Esophagus muscularis mucosa (tissue), 4 donors: ENCODE measurements at regions not wholly inside any gene's neighbourhood (a gene's known extent, or its start where the extent isn't known, plus 50 kb on each side); places are given as distances from the start of the nearest gene placed in this dataset.

Experiments used
- DNase-seq: peaks from one replicate; pipeline ENCODE4 v3.0.0-alpha.2; 2017; ENCODE audit errors: extremely low spot score
- H3K27ac ChIP-seq, 4 donors: fragments of 200-600 bp; sonication (generic); replicated peaks in 1 of 4; 1 replicate in 3 of 4; 2 replicates in 1 of 4; pipeline ENCODE4 v1.5.1; 2016 to 2019; ENCODE audit warnings: mild to moderate bottlenecking in 1 of 4
- H3K27me3 ChIP-seq, 4 donors: fragments of 200-600 bp; sonication (generic); one replicate each; pipeline versions ENCODE4 v1.5.1 to v1.6.0; 2016 to 2019
- H3K36me3 ChIP-seq, 4 donors: fragments of 200-600 bp; sonication (generic); one replicate each; pipeline ENCODE4 v1.5.1; 2016 to 2019
- H3K4me1 ChIP-seq, 4 donors: fragments of 200-600 bp; sonication (generic); one replicate each; pipeline ENCODE4 v1.5.1; 2016 to 2019
- H3K4me3 ChIP-seq, 4 donors: fragments of 200-600 bp; sonication (generic); 1 replicate in 2 of 4; 2 replicates in 2 of 4; pipeline ENCODE4 v1.5.1; 2016 to 2019; ENCODE audit warnings: mild to moderate bottlenecking in 4 of 4, moderate library complexity in 1 of 4
- H3K9me3 ChIP-seq, 4 donors: fragments of 200-600 bp; sonication (generic); 1 replicate in 3 of 4; 2 replicates in 1 of 4; pipeline ENCODE4 v1.5.1; 2016 to 2019
- EP300 ChIP-seq: sonication (generic); formaldehyde crosslinking; IDR thresholded peaks from one replicate; pipeline ENCODE4 v1.6.1; 2017; ENCODE audit warnings: antibody characterized with exemption
- POLR2A ChIP-seq: fragments of 450-650 bp; IDR thresholded peaks from one replicate; pipeline ENCODE4 v1.6.1; 2017; ENCODE audit warnings: antibody characterized with exemption, moderate library complexity, mild to moderate bottlenecking, low read depth
- POLR2AphosphoS5 ChIP-seq, 2 donors: sonication (generic); formaldehyde crosslinking; IDR thresholded peaks; one replicate each; pipeline ENCODE4 v1.6.1; 2017; ENCODE audit warnings: antibody characterized with exemption in 2 of 2
- WGBS: methylation state at CpG from one replicate; pipeline ENCODE4 v1.1.5; 2018; 5-methylcytosine and 5-hydroxymethylcytosine counted together
- intact Hi-C: fragments of 100-400 bp; cut with DNase I; formaldehyde crosslinking; loops from one replicate; pipeline ENCODE4 v1.15.1; 2023
- TF ChIP-seq, protein P1 (sequence below), 3 experiments: fragments of 200-600 bp in 2 of 3; fragments of 450-650 bp in 1 of 3; sonication (generic) in 2 of 3; IDR thresholded peaks; one replicate each; pipeline ENCODE4 v1.5.1; 2017 to 2019; ENCODE audit warnings: antibody characterized with exemption in 3 of 3, mild to moderate bottlenecking in 2 of 3, moderate library complexity in 1 of 3

DNA sequence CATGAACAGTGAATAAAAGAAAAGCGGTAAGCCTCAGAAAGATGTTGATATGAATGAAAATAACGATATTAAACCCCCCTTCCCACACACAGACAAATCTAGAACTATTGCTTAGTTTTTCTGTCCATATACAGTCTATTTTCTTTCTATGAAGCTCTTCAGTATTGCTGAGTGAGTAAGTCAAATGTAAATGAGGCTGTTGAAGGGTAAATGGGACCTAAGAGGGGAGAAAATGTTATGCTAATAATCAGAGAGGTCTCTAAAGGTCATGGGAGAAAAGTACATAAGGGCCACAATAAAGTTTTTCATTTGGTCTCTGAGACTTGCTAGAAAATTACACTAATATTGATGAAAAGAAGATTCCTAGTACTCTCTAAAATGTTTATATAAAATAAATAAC is 56.2 kb downstream of the PABPC4L start:
- 73% methylated on average over 2 of the region's 2 CpGs for WGBS
- TF ChIP-seq POLR2AphosphoS5 (IDR thresholded peaks at IDR 0.05) (no peak), POLR2A (no peak), EP300 (no peak)
- TF ChIP-seq, protein P1, sequence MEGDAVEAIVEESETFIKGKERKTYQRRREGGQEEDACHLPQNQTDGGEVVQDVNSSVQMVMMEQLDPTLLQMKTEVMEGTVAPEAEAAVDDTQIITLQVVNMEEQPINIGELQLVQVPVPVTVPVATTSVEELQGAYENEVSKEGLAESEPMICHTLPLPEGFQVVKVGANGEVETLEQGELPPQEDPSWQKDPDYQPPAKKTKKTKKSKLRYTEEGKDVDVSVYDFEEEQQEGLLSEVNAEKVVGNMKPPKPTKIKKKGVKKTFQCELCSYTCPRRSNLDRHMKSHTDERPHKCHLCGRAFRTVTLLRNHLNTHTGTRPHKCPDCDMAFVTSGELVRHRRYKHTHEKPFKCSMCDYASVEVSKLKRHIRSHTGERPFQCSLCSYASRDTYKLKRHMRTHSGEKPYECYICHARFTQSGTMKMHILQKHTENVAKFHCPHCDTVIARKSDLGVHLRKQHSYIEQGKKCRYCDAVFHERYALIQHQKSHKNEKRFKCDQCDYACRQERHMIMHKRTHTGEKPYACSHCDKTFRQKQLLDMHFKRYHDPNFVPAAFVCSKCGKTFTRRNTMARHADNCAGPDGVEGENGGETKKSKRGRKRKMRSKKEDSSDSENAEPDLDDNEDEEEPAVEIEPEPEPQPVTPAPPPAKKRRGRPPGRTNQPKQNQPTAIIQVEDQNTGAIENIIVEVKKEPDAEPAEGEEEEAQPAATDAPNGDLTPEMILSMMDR (IDR thresholded peaks at IDR 0.05): no peak
- Histone ChIP-seq H3K4me1 (no peaks in the 10 kb centered on the region), H3K36me3 (no peaks in the 10 kb centered on the region), H3K27me3 (no peaks in the 10 kb centered on the region), H3K27ac (no peak overlapping the region), H3K9me3 (no peaks in the 10 kb centered on the region), H3K4me3 (no peak overlapping the region)
- intact Hi-C loops: no loop called here
- DNase-seq: no peak

DNA sequence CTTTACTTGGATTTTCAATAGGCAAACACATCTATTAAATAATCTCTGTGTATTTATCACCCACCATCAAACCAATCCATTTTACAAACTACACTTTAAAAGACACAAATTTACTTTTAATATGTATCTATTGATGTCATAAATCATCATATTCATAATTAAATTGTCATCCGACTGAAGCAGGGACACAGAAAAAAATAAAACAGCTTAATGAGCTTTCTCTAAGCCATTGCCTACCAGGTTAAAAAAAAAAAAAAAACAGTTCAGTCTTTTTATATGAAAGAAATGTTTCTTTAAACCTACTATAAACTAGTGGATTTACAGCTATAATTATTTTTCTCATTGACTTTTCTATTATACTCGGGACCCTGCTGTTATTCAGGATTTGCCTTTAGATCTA is 57.3 kb downstream of the PABPC4L start:
- Histone ChIP-seq H3K36me3 (no peaks in the 10 kb centered on the region), H3K9me3 (no peaks in the 10 kb centered on the region), H3K4me1 (no peaks in the 10 kb centered on the region), H3K27ac (no peak overlapping the region), H3K4me3 (no peak overlapping the region), H3K27me3 (no peaks in the 10 kb centered on the region)
- TF ChIP-seq POLR2AphosphoS5 (IDR thresholded peaks at IDR 0.05) (no peak), EP300 (no peak), POLR2A (no peak)
- TF ChIP-seq, protein P1 (IDR thresholded peaks at IDR 0.05): no peak
- WGBS: 85% methylated on average over 2 of the region's 2 CpGs
- DNase-seq: no peak
- intact Hi-C loops: no loop called here

DNA sequence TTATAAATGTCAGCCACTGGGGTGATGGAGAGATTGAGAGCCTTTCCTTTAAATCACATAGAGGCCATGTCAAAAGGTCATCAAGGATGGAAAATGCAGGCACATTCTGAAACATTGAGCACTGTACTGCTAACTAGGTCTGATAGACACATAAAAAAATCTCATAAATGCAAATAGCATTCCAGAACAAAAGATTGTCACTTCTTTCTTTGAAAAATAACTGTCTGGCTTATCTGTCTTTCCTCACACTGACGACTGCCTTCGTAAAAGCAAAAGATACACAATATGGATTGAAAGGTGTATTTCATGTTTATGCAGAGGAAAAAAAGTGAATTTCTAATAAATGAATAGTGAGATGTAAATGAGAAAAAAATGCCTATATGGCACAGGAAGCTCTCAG is 59.9 kb downstream of the PABPC4L start:
- no peaks in the 10 kb centered on the region for H3K36me3 ChIP-seq

GRCh38 chr4:134139188-134139587 is 62.4 kb downstream of the PABPC4L start:
- Histone ChIP-seq H3K27me3 (no peaks in the 10 kb centered on the region), H3K9me3 (no peaks in the 10 kb centered on the region), H3K4me1 (no peaks in the 10 kb centered on the region), H3K27ac (no peak overlapping the region), H3K4me3 (no peak overlapping the region), H3K36me3 (no peaks in the 10 kb centered on the region)
- DNase-seq: no peak
- WGBS: 94% methylated on average over 1 of the region's 1 CpG
- TF ChIP-seq POLR2A (no peak), EP300 (no peak), POLR2AphosphoS5 (IDR thresholded peaks at IDR 0.05) (no peak)
- TF ChIP-seq, protein P1 (IDR thresholded peaks at IDR 0.05): no peak
- intact Hi-C loops: no loop called here

More for the DNA sequence above, 59.9 kb downstream of the PABPC4L start:
- 95% methylated on average over 2 of the region's 2 CpGs for WGBS
- TF ChIP-seq, protein P1 (IDR thresholded peaks at IDR 0.05): no peak
- TF ChIP-seq EP300 (no peak), POLR2AphosphoS5 (IDR thresholded peaks at IDR 0.05) (no peak), POLR2A (no peak)
- no peaks in the 10 kb centered on the region for H3K4me1 ChIP-seq
- intact Hi-C loops: no loop called here
- H3K9me3 ChIP-seq: no peaks in the 10 kb centered on the region
- H3K27ac ChIP-seq: no peak overlapping the region
- DNase-seq: no peak
- H3K27me3 ChIP-seq: no peaks in the 10 kb centered on the region
- H3K4me3 ChIP-seq: no peak overlapping the region

- intact Hi-C loops: no loop called here
- TF ChIP-seq, protein P1 (IDR thresholded peaks at IDR 0.05): no peak
- TF ChIP-seq POLR2A (no peak), POLR2AphosphoS5 (IDR thresholded peaks at IDR 0.05) (no peak), EP300 (no peak)
- Histone ChIP-seq H3K4me3 (no peak overlapping the region), H3K27me3 (no peaks in the 10 kb centered on the region), H3K27ac (no peak overlapping the region), H3K9me3 (peaks cover 0 to 8% (median 3%) of the 10 kb centered on the region in 4 donors), H3K36me3 (no peaks in the 10 kb centered on the region), H3K4me1 (no peaks in the 10 kb centered on the region)
- DNase-seq: no peak
- 94% methylated on average over 3 of the region's 3 CpGs for WGBS
These were observed 69.4 kb downstream of the PABPC4L start for GRCh38 chr4:134132086-134132783.
